DMS53 treated with DMSO at 0.1 percent for 48 hours (cell line): ENCODE measurements at regions not wholly inside any gene's neighbourhood (a gene's known extent, or its start where the extent isn't known, plus 50 kb on each side); places are given as distances from the start of the nearest gene placed in this dataset.
A peak's percentile ranks its signal among the peaks of the same experiment; 100 is the strongest.
"Not testable (repeated sequence)": the region's sequence is repeated elsewhere in the genome, so short reads cannot be mapped to it uniquely, and the experiment has no call there.

Experiments
- DNase-seq: peaks from one replicate; lab custom pipeline; 2025; ENCODE audit not compliant: unreplicated experiment; lab: John Stamatoyannopoulos, UW

DNA sequence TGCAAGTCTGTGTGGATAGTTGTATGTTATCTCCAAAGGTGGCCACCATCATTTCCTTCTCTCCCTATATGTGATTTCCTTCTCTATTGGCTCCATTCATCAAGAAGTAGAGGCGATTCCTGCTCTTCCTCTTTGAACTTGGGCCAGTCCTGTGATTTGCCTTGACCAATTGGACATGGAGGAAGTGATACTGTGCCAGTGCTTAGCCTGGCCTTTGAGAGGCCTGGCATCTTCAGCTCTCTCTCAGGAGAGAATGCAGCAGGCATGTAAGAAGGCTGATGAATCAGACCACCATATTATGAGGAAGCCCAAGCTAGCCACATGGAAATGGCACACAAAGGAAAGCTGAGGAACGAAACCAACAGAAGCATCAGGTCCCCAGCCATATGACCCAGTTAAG is 195.0 kb upstream of the SVIL start:
- DNase-seq: no peak

DNA sequence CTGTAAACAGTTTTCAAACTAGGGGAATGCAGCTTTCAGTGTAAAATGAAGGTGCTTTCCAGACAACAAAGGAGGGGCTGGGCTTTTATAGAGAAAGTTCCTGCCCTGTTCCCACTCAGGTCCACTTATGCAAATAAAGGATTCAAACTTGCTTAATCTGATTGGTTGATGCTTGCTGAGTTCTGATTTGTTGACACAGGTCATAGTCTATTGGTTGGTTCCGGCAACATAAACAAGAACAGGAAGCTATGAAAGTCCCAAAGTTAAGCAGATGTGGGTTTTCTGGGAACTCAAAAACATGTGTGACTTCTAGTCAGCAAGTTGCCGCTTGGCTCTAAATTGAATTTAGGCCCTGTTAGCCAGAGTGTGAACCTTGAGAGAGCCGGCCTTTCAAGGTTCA is 194.2 kb upstream of the SVIL start:
- no peak for DNase-seq

GRCh38 chr10:29828440-29828894 is 193.7 kb upstream of the SVIL start:
- DNase-seq: no peak

- DNase-seq: no peak
Observed at GRCh38 chr10:29827512-29827911, 192.7 kb upstream of the SVIL start.

- DNase-seq: no peak
Observed at GRCh38 chr10:29826801-29827450, 192.2 kb upstream of the SVIL start.

DNA sequence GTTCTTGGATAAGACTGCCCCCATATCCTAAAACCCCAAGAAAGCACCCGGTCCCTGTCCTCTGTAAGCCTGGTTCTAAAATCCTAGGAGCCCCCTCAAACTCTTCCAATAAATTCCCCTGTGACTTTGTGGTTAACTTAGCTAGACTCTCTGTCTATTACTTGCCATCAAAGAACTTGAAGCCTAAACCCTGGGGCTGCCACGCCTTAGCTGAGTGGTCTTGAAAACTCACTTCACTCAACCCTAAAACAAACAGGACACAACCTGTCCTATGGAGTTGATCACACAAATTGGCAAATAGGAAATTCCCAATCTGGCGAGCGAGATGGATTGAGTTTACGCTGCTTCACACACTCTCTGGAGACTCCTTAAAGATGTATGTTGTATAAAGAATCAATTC is 191.4 kb upstream of the SVIL start:
- no peak for DNase-seq

- DNase-seq: no peak
Observed at GRCh38 chr10:29823553-29824080, 188.8 kb upstream of the SVIL start.

DNA sequence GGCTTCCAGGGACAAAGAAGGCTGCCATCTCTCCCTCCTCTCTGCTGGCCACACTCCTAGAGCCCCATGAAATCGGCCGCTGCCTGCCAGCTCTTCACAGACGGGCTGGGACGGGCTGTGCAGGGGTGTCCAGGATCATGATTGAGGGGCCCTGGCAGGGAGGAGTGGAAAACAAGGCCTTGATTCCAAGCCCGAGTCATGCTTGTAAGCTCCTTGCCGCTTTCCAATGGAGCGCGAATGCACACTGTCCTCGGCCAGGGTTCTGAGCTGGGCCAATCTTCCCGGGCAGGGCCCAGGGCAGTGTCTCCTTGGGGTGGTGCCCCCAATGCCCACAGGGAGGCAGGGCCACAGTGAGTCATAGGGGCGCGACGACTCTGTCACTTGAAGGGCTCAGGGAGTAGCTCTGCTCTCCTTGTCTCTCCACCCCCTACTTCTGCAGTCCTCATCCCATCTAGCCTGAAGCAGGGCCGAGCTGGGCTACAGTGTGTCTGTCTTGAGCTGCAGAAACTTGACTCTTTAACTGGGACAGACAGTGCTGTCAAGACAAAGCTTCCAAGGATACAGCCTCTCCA is 186.2 kb upstream of the SVIL start:
- DNase-seq: no peak

GRCh38 chr10:29816801-29817558 is 182.2 kb upstream of the SVIL start:
- no peak for DNase-seq

- DNase-seq: no peak
Observed at GRCh38 chr10:29815572-29815971, 180.8 kb upstream of the SVIL start.

- DNase-seq: no peak
Observed at GRCh38 chr10:29811751-29812427, 177.1 kb upstream of the SVIL start.

DNA sequence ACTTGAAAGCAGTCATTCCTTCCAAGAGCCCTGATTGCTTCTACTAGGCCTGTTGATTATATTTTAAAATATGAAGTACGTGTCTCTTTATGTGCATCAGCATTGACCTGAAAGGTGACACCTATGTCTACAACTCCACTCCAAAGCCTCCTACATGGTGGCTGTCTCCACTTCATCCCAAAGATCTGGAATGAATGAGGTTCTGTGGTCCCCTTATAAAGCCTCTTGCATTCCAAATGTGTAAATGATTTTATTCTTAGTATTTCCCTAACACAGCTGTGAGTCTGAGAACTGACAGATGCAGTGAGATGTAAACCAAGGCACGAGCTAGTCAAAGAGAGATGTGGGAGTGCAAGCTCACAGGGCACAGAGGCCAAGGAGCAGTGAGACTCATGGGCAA is 176.0 kb upstream of the SVIL start:
- DNase-seq: no peak

GRCh38 chr10:29810231-29810630 is 175.5 kb upstream of the SVIL start:
- DNase-seq: not testable (repeated sequence)

DNA sequence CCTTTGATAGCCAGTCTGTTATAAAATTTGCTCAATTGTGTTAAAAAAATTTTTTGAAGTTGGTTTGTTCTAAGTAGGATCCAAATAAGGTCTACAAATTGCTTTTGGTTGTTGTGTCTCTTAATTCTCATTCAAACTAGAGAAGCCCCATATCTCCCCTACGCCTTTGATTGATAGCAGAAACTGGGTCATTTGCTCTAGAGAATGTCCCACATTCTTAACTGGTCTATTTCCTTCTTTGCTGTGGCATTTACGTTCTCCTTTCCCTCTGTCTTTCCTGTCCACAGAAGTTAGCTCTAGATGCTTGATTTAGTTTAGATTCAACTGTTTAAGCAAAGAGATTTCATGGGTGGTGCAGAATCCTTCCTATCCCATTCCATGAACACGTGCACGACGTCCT is 174.6 kb upstream of the SVIL start:
- no peak for DNase-seq

DNA sequence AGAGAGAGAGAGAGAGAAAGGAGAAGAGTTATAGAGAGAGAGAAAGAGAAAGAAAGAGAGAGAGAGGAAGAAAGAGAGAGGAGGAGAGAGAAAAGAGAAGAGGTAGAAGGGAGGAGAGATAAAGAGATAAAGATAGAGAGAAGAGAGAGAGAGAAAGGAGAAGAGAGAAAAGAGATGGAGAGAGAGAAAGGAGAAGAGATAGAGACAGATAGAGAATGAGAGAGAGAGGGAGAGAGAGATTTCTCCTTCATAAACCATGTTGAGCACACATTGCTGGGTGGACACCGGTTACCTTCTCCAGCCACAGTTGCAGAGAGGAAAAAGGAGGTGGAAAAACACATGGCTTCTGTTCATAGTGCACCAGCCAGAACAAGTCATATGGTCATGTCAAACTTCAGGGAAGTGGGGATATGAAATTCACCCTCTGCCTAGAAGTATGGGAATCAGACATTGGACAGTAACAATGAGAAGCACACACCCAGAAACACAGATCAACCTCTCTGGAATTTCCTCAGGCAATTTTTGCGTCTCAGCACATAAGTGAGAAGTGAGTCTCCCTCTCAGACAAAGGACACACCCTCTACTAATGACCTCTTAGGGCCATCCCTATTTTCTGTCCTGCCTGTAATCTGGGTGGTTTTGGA is 172.5 kb upstream of the SVIL start:
- DNase-seq: no peak

DNA sequence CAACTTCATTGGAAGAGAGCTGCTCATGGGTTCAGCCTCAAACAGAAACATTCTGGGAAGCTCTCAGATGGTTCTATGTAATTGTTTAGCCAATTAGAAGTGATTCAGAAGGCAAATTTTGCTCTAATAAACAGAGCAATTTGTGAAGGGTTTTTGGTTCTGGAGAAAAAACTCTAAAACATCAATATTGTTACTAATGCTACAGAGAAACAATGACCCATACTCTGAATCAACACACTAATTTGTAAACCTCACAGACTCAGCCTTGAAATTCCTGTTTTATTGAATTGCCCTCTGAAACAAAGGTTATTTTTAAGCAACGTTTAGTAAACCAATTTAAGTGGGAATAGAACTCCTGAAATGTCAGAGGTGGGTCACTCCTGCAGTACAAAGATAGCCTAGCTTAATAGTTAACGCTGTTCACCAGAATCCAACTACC is 171.6 kb upstream of the SVIL start:
- DNase-seq: no peak

- DNase-seq: no peak
Observed at GRCh38 chr10:29805134-29805723, 170.5 kb upstream of the SVIL start.

DNA sequence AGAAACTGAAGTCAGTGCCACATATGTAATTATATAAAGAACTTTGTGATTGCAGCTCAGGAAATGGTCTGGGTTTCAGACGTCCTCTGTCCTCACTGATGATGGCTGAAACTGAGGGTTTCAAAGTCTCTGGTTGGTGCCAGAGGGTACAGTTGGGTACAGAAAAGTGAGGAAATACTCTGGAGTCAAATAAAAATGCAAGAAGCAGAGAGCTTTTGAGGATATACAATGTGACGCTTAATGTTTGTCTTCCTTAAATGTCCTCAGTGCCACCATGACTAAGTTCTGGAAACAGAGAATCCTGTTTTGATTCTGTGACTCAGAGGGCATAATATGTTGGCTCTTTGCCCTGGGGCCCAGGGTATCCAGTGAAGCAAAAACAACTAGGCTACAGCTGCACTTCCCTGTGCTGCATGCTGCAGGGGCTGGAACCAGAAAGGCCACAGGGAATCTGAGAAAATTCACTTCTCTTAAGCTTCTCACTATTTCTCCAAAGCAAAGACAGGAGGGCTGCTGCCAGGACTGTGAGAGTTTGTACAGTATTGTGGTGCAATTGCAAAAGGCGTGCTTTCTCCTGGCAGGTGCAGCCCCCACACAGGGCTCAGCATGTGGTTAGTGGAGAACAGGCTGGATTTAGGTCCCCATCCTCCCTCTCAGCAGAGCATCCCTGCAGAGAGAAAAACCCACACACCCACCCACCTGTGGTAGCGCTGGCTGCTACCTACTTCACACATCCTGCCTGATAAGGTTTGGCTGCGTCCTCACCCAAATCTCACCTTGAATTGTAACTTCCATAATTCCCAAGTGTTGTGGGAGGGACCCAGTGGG is 169.5 kb upstream of the SVIL start:
- peak; percentile 90 for DNase-seq

DNA sequence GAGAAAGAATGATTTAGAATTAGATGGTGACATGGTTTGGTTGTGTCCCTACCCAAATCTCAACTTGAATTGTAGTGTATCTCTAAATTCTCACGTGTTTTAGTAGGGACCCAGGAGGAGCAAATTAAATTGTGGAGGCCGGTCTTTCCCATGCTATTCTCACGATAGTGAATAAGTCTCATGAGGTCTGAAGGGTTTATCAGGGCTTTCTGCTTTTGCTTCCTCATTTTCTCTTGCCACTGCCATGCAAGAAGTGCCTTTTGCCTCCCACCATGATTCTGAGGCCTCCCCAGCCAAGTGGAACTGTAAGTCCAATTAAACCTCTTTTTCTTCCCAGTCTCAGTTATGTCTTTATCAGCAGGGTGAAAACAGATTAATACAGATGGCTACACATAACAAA is 167.4 kb upstream of the SVIL start:
- no peak for DNase-seq
